GM18861 (cell line): ENCODE measurements at regions not wholly inside any gene's neighbourhood (a gene's known extent, or its start where the extent isn't known, plus 50 kb on each side); places are given as distances from the start of the nearest gene placed in this dataset.
"Not testable (repeated sequence)": the region's sequence is repeated elsewhere in the genome, so short reads cannot be mapped to it uniquely, and the experiment has no call there.

Source experiments
- ATAC-seq: cut with Tn5 transposase; IDR thresholded peaks from one replicate; pipeline ENCODE4 v1.9.1; 2021; ENCODE audit not compliant: unreplicated experiment

- not testable (repeated sequence) for ATAC-seq
These were observed 108.4 kb upstream of the SAMD11 start for GRCh38 chr1:815147-815922.

GRCh38 chr1:817071-817599 is 106.6 kb upstream of the SAMD11 start:
- not testable (repeated sequence) for ATAC-seq

GRCh38 chr1:817658-818617 is 105.8 kb upstream of the SAMD11 start:
- not testable (repeated sequence) for ATAC-seq

- no peak for ATAC-seq
These were observed 105.0 kb upstream of the SAMD11 start for GRCh38 chr1:818618-819291.

- no peak for ATAC-seq
These were observed 102.8 kb upstream of the SAMD11 start for GRCh38 chr1:820962-821361.

GRCh38 chr1:826808-827207 is 96.9 kb upstream of the SAMD11 start:
- ATAC-seq = not testable (repeated sequence)

- peak; percentile 65 for ATAC-seq
These were observed 96.3 kb upstream of the SAMD11 start for GRCh38 chr1:827211-828063.

- not testable (repeated sequence) for ATAC-seq
These were observed 94.4 kb upstream of the SAMD11 start for GRCh38 chr1:829324-829723.

GRCh38 chr1:829932-830331 is 93.8 kb upstream of the SAMD11 start:
- not testable (repeated sequence) for ATAC-seq

GRCh38 chr1:830750-831149 is 93.0 kb upstream of the SAMD11 start:
- ATAC-seq = not testable (repeated sequence)

- ATAC-seq = no peak
These were observed 92.2 kb upstream of the SAMD11 start for GRCh38 chr1:831522-831921.

- ATAC-seq = no peak
These were observed 91.6 kb upstream of the SAMD11 start for GRCh38 chr1:832136-832535.

- not testable (repeated sequence) for ATAC-seq
These were observed 90.5 kb upstream of the SAMD11 start for GRCh38 chr1:833226-833625.

GRCh38 chr1:835509-835908 is 88.2 kb upstream of the SAMD11 start:
- not testable (repeated sequence) for ATAC-seq

- ATAC-seq = not testable (repeated sequence)
These were observed 86.1 kb upstream of the SAMD11 start for GRCh38 chr1:837601-838000.

GRCh38 chr1:838291-838690 is 85.4 kb upstream of the SAMD11 start:
- ATAC-seq = not testable (repeated sequence)

- not testable (repeated sequence) for ATAC-seq
These were observed 83.1 kb upstream of the SAMD11 start for GRCh38 chr1:840592-840991.

- not testable (repeated sequence) for ATAC-seq
These were observed 81.9 kb upstream of the SAMD11 start for GRCh38 chr1:841671-842425.

GRCh38 chr1:842799-843198 is 80.9 kb upstream of the SAMD11 start:
- not testable (repeated sequence) for ATAC-seq
